ENCODE measurements at regions not wholly inside any gene's neighbourhood (a gene's known extent, or its start where the extent isn't known, plus 50 kb on each side); places are given as distances from the start of the nearest gene placed in this dataset.

- no peak for TF ChIP-seq CTCF (IDR thresholded peaks at IDR 0.05; ENCODE audit: insufficient read depth, low read depth, low read length, missing control alignments)
- DNase-seq (ENCODE audit: low read depth) = no peak
- no peak overlapping the region for H3K4me3 ChIP-seq (ENCODE audit: low read depth, low read length)
Observed at GRCh38 chr12:118520214-118521035, 144.1 kb downstream of the SUDS3 start.

DNA sequence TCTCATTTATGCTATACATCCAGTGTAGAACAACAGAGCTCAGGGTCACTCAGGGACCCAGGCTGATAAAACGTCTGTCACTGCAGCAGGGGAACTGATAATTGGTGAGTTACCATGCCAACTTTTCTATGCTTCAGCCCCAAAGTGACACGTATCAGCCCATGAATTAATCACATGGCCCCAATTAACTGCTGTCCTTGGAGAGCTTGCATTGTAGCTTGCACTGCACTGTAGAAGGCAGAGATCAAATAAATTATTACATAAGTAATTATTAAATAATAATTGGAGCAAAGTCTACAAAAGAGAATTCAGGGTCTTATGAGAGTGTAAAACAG, 144.6 kb downstream of the SUDS3 start:
- TF ChIP-seq CTCF (IDR thresholded peaks at IDR 0.05; ENCODE audit: insufficient read depth, low read depth, low read length, missing control alignments) = no peak
- no peak for DNase-seq (ENCODE audit: low read depth)
- H3K4me3 ChIP-seq (ENCODE audit: low read depth, low read length) = no peak overlapping the region

- H3K4me3 ChIP-seq (ENCODE audit: low read depth, low read length) = no peak overlapping the region
- DNase-seq (ENCODE audit: low read depth) = no peak
- no peak for TF ChIP-seq CTCF (IDR thresholded peaks at IDR 0.05; ENCODE audit: insufficient read depth, low read depth, low read length, missing control alignments)
Observed at GRCh38 chr12:118524446-118524845, 148.1 kb downstream of the SUDS3 start.

DNA sequence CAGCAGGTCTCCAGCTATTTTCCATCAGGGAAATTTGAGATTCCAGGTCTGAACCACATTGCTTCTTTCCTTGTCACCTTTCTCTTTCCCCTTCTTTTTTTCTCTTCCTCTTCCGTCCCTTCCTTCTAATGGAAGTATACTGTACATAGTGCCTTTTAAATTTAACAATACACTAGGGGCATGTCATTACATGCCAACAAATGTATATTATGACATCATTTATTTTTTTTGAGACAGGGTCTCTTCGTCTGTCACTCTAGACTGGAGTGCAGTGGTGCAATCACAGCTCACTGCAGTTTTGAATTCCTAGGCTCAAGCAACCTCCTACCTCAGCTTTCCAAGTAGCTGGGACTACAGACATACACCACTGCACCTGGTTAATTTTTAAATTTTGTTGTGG, 148.9 kb downstream of the SUDS3 start:
- no peak for TF ChIP-seq CTCF (IDR thresholded peaks at IDR 0.05; ENCODE audit: insufficient read depth, low read depth, low read length, missing control alignments)
- DNase-seq (ENCODE audit: low read depth) = no peak
- H3K4me3 ChIP-seq (ENCODE audit: low read depth, low read length) = no peak overlapping the region

DNA sequence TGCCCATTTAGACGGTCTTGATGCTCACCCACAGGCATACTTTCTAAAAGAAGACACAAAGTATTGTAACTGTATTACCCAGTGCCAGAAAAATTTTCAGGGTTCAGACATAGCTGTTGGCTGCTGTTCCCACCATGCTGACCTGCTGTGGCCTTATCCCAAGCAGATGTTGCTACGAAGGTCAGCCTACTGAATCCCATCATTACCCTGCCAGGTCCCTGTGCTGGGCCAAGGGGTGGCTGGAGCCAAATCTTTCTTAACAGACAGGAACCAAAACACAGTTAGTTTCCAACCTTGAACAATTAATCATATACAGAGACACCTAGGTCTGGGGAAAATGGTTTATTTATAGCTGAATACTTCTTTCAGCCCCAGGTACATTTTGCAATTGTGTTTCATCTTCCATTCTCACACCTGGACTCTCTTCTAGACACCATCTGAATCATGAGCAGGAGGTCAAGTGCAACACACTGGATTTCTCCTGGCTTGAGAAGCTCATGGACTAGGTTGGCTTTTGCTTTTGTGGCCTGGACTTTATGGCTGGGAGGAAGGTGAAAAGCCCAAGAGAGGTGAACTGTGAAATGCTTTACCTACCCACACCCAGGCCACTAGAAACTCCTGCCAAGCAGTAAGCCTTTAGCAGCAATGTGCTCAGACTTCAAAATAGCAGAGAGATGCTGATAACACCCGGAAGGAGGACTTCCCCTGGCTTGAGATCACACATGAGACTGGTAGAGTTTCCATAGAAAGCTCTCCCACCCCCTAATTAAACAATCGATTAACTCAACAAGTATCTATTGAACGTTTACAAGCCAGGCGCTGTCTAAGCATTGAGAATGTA, 150.1 kb downstream of the SUDS3 start:
- H3K4me3 ChIP-seq (ENCODE audit: low read depth, low read length) = no peak overlapping the region
- DNase-seq (ENCODE audit: low read depth) = no peak
- TF ChIP-seq CTCF (IDR thresholded peaks at IDR 0.05; ENCODE audit: insufficient read depth, low read depth, low read length, missing control alignments) = no peak

- no peak for DNase-seq (ENCODE audit: low read depth)
- no peak for TF ChIP-seq CTCF (IDR thresholded peaks at IDR 0.05; ENCODE audit: insufficient read depth, low read depth, low read length, missing control alignments)
Observed at GRCh38 chr12:118527310-118527709, 151.0 kb downstream of the SUDS3 start.

More at GRCh38 chr12:118527310-118527709, 151.0 kb downstream of the SUDS3 start:
- no peak overlapping the region for H3K4me3 ChIP-seq (ENCODE audit: low read depth, low read length)

All from GM12865 (cell line).